ENCODE measurements at regions not wholly inside any gene's neighbourhood (a gene's known extent, or its start where the extent isn't known, plus 50 kb on each side); places are given as distances from the start of the nearest gene placed in this dataset.

- no peak for DNase-seq (ENCODE audit: low spot score)
- H3K36me3 Mint-ChIP-seq (ENCODE audit: low read depth), result no peaks in the 10 kb centered on the region
- H3K4me1 Mint-ChIP-seq (ENCODE audit: low read depth), result no peaks in the 10 kb centered on the region
- H3K27me3 Mint-ChIP-seq (ENCODE audit: low read depth), result no peaks in the 10 kb centered on the region
- no peak overlapping the region for H3K4me3 Mint-ChIP-seq
- H3K9me3 Mint-ChIP-seq, result no peaks in the 10 kb centered on the region
- no peak overlapping the region for H3K27ac Mint-ChIP-seq
These were observed 497.9 kb upstream of the NEGR1 start for GRCh38 chr1:72780212-72780611.

GRCh38 chr1:72777918-72778317, 495.6 kb upstream of the NEGR1 start:
- no peaks in the 10 kb centered on the region for H3K27me3 Mint-ChIP-seq (ENCODE audit: low read depth)
- DNase-seq (ENCODE audit: low spot score), result no peak
- no peak overlapping the region for H3K4me3 Mint-ChIP-seq
- H3K36me3 Mint-ChIP-seq (ENCODE audit: low read depth), result no peaks in the 10 kb centered on the region
- H3K9me3 Mint-ChIP-seq, result no peaks in the 10 kb centered on the region
- no peaks in the 10 kb centered on the region for H3K4me1 Mint-ChIP-seq (ENCODE audit: low read depth)
- H3K27ac Mint-ChIP-seq, result no peak overlapping the region

- Mint-ChIP-seq H3K36me3 (ENCODE audit: low read depth) (no peaks in the 10 kb centered on the region), H3K27ac (no peak overlapping the region), H3K4me3 (no peak overlapping the region), H3K27me3 (ENCODE audit: low read depth) (no peaks in the 10 kb centered on the region), H3K9me3 (peaks cover 4% of the 10 kb centered on the region), H3K4me1 (ENCODE audit: low read depth) (no peaks in the 10 kb centered on the region)
- no peak for DNase-seq (ENCODE audit: low spot score)
These were observed 481.1 kb upstream of the NEGR1 start for GRCh38 chr1:72763481-72763880.

- no peaks in the 10 kb centered on the region for H3K4me1 Mint-ChIP-seq (ENCODE audit: low read depth)
- H3K27me3 Mint-ChIP-seq (ENCODE audit: low read depth), result no peaks in the 10 kb centered on the region
- no peak overlapping the region for H3K4me3 Mint-ChIP-seq
- no peaks in the 10 kb centered on the region for H3K36me3 Mint-ChIP-seq (ENCODE audit: low read depth)
- H3K9me3 Mint-ChIP-seq, result peaks cover 4% of the 10 kb centered on the region
- no peak overlapping the region for H3K27ac Mint-ChIP-seq
- no peak for DNase-seq (ENCODE audit: low spot score)
These were observed 477.1 kb upstream of the NEGR1 start for GRCh38 chr1:72759486-72759885.

DNA sequence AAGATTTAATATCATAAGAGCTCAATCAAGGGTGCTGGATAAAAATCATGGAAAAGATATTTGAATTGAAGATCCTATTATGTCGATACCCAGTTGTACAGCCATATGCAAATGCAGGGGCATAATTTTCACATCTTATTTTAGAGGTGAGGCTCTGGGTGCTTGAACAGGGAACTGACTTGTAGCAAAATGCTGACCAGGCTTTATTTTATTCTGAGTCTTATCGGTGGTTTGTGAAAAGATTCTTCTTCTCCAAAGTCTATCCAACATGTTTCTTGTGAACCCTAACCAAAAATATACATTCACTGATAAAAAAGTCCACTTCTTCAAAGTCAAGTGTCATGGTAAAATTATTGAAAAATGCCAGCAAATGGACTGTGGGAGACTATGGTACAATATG, 475.5 kb upstream of the NEGR1 start:
- DNase-seq (ENCODE audit: low spot score), result no peak
- H3K9me3 Mint-ChIP-seq, result peaks cover 4% of the 10 kb centered on the region
- no peaks in the 10 kb centered on the region for H3K27me3 Mint-ChIP-seq (ENCODE audit: low read depth)
- H3K36me3 Mint-ChIP-seq (ENCODE audit: low read depth), result no peaks in the 10 kb centered on the region
- H3K4me3 Mint-ChIP-seq, result no peak overlapping the region
- H3K4me1 Mint-ChIP-seq (ENCODE audit: low read depth), result no peaks in the 10 kb centered on the region
- no peak overlapping the region for H3K27ac Mint-ChIP-seq

GRCh38 chr1:72745413-72745812, 463.1 kb upstream of the NEGR1 start:
- Mint-ChIP-seq H3K4me3 (no peak overlapping the region), H3K27ac (no peak overlapping the region), H3K27me3 (ENCODE audit: low read depth) (no peaks in the 10 kb centered on the region), H3K9me3 (peaks cover 6% of the 10 kb centered on the region), H3K4me1 (ENCODE audit: low read depth) (no peaks in the 10 kb centered on the region), H3K36me3 (ENCODE audit: low read depth) (no peaks in the 10 kb centered on the region)
- no peak for DNase-seq (ENCODE audit: low spot score)

DNA sequence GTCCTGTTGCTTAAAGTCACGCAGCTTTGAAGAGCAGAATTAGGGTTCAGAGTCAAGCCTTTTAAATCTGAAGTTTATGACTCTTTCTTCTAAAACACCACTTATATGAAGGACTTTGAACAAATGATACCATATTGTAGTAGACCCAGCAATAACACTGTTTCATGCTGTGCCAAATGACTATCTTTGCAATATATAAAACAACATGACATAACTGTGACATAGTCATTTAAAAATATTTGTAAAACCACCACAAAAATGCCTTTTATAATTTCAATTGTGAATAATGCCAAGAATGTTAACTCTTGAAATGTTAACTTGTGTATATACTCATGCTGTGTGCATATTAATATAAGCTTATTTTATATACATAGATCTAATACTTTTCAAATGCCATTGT, 452.1 kb upstream of the NEGR1 start:
- Mint-ChIP-seq H3K27me3 (ENCODE audit: low read depth) (no peaks in the 10 kb centered on the region), H3K9me3 (peaks cover 19% of the 10 kb centered on the region), H3K27ac (no peak overlapping the region), H3K4me1 (ENCODE audit: low read depth) (no peaks in the 10 kb centered on the region), H3K4me3 (no peak overlapping the region), H3K36me3 (ENCODE audit: low read depth) (no peaks in the 10 kb centered on the region)
- no peak for DNase-seq (ENCODE audit: low spot score)

DNA sequence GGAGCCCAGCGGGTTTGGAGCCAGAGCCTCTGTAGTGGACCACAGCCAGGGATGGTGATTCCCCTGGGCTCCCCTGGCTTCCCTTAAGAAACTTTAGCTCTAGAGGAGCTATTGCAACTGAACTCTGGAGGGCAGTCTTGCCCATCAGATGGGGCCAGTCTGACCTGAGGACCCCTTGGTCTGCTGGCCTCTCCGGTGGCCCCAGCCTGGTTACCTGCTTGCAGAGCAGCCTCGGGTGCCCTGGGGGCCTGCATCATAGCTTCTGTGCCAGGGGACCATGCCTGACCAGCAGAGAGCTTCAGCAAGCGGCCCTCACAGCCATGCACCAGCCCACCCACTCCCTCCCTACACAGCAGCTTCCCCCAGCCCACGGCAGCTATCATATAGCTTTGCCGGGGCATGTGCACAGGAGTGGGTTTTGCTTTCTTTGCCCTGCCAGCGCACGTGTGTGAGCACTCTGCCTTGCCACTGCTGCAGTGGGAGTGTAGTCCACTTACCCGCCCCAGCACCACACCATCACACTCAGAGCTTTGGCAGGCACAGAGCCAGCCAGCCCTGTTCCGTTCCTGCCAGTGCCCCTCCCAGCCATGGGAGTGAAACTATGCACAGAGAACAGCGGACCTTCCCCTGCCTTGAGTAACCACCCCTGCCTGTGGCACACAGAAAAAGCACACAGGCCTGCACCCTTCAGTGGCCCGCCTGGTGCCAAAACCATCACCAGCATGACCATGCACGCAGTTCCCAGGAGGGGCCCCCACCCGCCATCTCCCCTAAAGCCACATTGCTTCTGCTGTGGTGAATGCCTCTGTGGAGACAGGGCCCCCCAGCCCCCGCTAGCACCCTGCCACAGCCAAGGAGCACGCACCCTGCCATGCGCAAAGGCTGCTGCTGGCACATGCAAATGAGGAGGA, 442.9 kb upstream of the NEGR1 start:
- no peaks in the 10 kb centered on the region for H3K4me1 Mint-ChIP-seq (ENCODE audit: low read depth)
- no peaks in the 10 kb centered on the region for H3K27me3 Mint-ChIP-seq (ENCODE audit: low read depth)
- H3K36me3 Mint-ChIP-seq (ENCODE audit: low read depth), result no peaks in the 10 kb centered on the region
- no peak overlapping the region for H3K27ac Mint-ChIP-seq
- no peak overlapping the region for H3K4me3 Mint-ChIP-seq
- DNase-seq (ENCODE audit: low spot score), result no peak
- H3K9me3 Mint-ChIP-seq, result peaks cover 13% of the 10 kb centered on the region

GRCh38 chr1:72705921-72706320, 423.6 kb upstream of the NEGR1 start:
- Mint-ChIP-seq H3K36me3 (ENCODE audit: low read depth) (no peaks in the 10 kb centered on the region), H3K27me3 (ENCODE audit: low read depth) (no peaks in the 10 kb centered on the region), H3K4me3 (no peak overlapping the region), H3K27ac (no peak overlapping the region), H3K4me1 (ENCODE audit: low read depth) (no peaks in the 10 kb centered on the region), H3K9me3 (peaks cover 11% of the 10 kb centered on the region)
- DNase-seq (ENCODE audit: low spot score), result no peak

GRCh38 chr1:72704841-72705477, 422.6 kb upstream of the NEGR1 start:
- no peaks in the 10 kb centered on the region for H3K36me3 Mint-ChIP-seq (ENCODE audit: low read depth)
- no peaks in the 10 kb centered on the region for H3K27me3 Mint-ChIP-seq (ENCODE audit: low read depth)
- H3K9me3 Mint-ChIP-seq, result peaks cover 4% of the 10 kb centered on the region
- no peaks in the 10 kb centered on the region for H3K4me1 Mint-ChIP-seq (ENCODE audit: low read depth)
- no peak for DNase-seq (ENCODE audit: low spot score)
- H3K4me3 Mint-ChIP-seq, result no peak overlapping the region
- H3K27ac Mint-ChIP-seq, result no peak overlapping the region

DNA sequence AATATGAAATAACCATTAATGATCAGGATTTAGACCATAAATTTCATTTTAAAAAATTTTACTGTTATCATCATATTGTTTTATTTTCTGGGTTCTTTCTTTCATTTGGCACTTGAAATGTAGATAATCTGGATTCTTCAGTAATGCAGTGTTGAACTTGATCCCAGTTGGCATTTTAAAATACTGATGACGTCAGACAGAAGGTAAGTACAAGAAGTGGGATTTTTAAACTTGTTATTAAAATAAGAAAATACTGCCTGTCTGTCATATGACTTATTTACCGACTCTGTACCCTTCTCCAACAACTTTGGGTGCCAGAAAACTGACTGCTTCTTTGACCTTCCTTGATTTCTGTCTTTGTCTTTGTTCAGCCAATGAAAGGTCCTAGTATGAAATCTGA, 415.1 kb upstream of the NEGR1 start:
- H3K4me1 Mint-ChIP-seq (ENCODE audit: low read depth), result no peaks in the 10 kb centered on the region
- H3K36me3 Mint-ChIP-seq (ENCODE audit: low read depth), result no peaks in the 10 kb centered on the region
- no peak overlapping the region for H3K4me3 Mint-ChIP-seq
- H3K27ac Mint-ChIP-seq, result no peak overlapping the region
- no peaks in the 10 kb centered on the region for H3K27me3 Mint-ChIP-seq (ENCODE audit: low read depth)
- peaks cover 15% of the 10 kb centered on the region for H3K9me3 Mint-ChIP-seq
- DNase-seq (ENCODE audit: low spot score), result no peak

DNA sequence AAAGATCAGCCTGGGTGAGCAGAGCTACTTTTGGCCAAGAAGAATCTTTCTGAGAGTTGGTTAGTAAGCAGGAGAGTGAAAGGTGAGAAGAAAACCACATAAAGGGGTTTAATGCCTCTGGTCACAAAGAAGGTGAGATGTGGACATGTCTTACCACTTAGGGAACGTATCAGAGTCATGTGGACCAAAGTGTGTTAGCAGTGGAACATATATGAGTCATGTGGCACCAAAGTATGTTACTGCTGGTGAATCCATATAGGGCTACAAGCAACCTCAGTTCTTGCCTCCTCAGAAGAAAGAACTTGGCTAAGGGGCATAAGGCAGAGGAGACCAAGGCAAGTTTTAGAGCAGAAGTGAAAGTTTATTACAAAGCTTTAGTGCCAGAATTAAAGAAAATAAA, 411.6 kb upstream of the NEGR1 start:
- Mint-ChIP-seq H3K27ac (no peak overlapping the region), H3K9me3 (peaks cover 28% of the 10 kb centered on the region), H3K4me3 (no peak overlapping the region), H3K4me1 (ENCODE audit: low read depth) (no peaks in the 10 kb centered on the region), H3K27me3 (ENCODE audit: low read depth) (no peaks in the 10 kb centered on the region), H3K36me3 (ENCODE audit: low read depth) (no peaks in the 10 kb centered on the region)
- no peak for DNase-seq (ENCODE audit: low spot score)

- Mint-ChIP-seq H3K4me1 (ENCODE audit: low read depth) (no peaks in the 10 kb centered on the region), H3K9me3 (peaks cover 31% of the 10 kb centered on the region), H3K4me3 (no peak overlapping the region), H3K36me3 (ENCODE audit: low read depth) (no peaks in the 10 kb centered on the region), H3K27ac (no peak overlapping the region), H3K27me3 (ENCODE audit: low read depth) (no peaks in the 10 kb centered on the region)
- DNase-seq (ENCODE audit: low spot score), result no peak
These were observed 411.0 kb upstream of the NEGR1 start for GRCh38 chr1:72693376-72693775.

- no peak overlapping the region for H3K27ac Mint-ChIP-seq
- no peaks in the 10 kb centered on the region for H3K36me3 Mint-ChIP-seq (ENCODE audit: low read depth)
- peaks cover 42% of the 10 kb centered on the region for H3K9me3 Mint-ChIP-seq
- H3K27me3 Mint-ChIP-seq (ENCODE audit: low read depth), result no peaks in the 10 kb centered on the region
- DNase-seq (ENCODE audit: low spot score), result no peak
- no peaks in the 10 kb centered on the region for H3K4me1 Mint-ChIP-seq (ENCODE audit: low read depth)
- H3K4me3 Mint-ChIP-seq, result no peak overlapping the region
These were observed 408.5 kb upstream of the NEGR1 start for GRCh38 chr1:72690871-72691270.

Data from T-helper 2 cell treated with Interferon-gamma antibody and Interleukin-4, amounts not matched to agents 5 μg/mL and 100 μg/mL, for 36 hours (primary cell).